Brain microvascular endothelial cell (primary cell): ENCODE measurements at regions not wholly inside any gene's neighbourhood (a gene's known extent, or its start where the extent isn't known, plus 50 kb on each side); places are given as distances from the start of the nearest gene placed in this dataset.
A peak's percentile ranks its signal among the peaks of the same experiment; 100 is the strongest.

Experiments
- DNase-seq: peaks from one replicate; pipeline ENCODE4 v3.0.0-alpha.2; 2020
- H3K27ac ChIP-seq: fragments of 250-450 bp; sonication (Bioruptor Pico); 2 replicates; pipeline ENCODE4 v1.5.1; 2020; ENCODE audit warnings: mild to moderate bottlenecking, moderate library complexity
- H3K27me3 ChIP-seq: fragments of 250-450 bp; sonication (Bioruptor Pico); replicated peaks from 2 replicates; pipeline ENCODE4 v1.5.1; 2020; ENCODE audit warnings: mild to moderate bottlenecking
- H3K36me3 ChIP-seq: fragments of 250-450 bp; sonication (Bioruptor Pico); replicated peaks from 2 replicates; pipeline ENCODE4 v1.5.1; 2020; ENCODE audit warnings: mild to moderate bottlenecking
- H3K4me3 ChIP-seq: 2 replicates; pipeline ENCODE4 v1.5.1; 2011; ENCODE audit warnings: low read depth, mild to moderate bottlenecking, control low read depth, low read length, moderate library complexity
- in situ Hi-C: cut with HindIII; loops from 2 replicates; pipeline ENCODE4 v1.10.0; 2017; ENCODE audit warnings: low sequenced_read_pairs, low pct_ligation_motif_present
- TF ChIP-seq, protein P1 (sequence below): IDR thresholded peaks from 2 replicates; pipeline ENCODE4 v1.5.1; 2011; ENCODE audit warnings: low read depth, mild to moderate bottlenecking, moderate library complexity, low read length, control low read depth, inconsistent platforms; ENCODE audit errors: missing control alignments

DNA sequence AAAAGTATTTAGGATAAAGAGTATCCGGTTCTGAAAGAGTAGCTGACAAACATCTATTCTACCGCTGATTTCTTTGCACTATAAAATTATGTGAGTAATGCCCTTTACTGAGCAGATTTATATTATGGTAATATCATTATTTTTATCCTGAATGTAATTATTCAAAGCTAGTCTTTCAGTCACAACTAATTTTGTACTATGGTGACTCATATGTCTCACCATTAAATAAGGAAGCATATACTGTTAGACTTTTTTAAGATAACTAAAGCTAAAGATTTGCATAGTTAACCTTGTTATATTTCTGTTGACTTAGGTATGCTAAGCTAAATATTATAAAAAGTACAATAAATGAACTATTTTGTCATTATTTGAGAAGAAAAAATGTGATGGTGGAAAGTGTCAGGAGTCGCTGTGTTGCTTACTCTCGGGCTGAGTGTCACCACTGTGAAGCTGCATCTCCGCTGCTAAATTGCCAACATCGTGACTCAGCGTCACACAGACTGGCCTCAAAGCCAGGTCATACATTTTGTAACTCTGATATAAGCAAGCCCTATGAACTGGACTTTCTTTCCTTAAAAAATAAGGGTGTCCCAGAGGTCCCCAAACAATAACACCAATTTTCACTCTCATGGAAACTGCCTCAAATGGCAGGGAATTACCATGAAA is 69.1 kb upstream of the SSTR1 start:
- Histone ChIP-seq H3K27me3 (no peaks in the 10 kb centered on the region), H3K27ac (no peak overlapping the region), H3K4me3 (no peak overlapping the region), H3K36me3 (no peaks in the 10 kb centered on the region)
- in situ Hi-C loops, result no loop called here
- TF ChIP-seq, protein P1, sequence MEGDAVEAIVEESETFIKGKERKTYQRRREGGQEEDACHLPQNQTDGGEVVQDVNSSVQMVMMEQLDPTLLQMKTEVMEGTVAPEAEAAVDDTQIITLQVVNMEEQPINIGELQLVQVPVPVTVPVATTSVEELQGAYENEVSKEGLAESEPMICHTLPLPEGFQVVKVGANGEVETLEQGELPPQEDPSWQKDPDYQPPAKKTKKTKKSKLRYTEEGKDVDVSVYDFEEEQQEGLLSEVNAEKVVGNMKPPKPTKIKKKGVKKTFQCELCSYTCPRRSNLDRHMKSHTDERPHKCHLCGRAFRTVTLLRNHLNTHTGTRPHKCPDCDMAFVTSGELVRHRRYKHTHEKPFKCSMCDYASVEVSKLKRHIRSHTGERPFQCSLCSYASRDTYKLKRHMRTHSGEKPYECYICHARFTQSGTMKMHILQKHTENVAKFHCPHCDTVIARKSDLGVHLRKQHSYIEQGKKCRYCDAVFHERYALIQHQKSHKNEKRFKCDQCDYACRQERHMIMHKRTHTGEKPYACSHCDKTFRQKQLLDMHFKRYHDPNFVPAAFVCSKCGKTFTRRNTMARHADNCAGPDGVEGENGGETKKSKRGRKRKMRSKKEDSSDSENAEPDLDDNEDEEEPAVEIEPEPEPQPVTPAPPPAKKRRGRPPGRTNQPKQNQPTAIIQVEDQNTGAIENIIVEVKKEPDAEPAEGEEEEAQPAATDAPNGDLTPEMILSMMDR, result no peak
- DNase-seq, result no peak

DNA sequence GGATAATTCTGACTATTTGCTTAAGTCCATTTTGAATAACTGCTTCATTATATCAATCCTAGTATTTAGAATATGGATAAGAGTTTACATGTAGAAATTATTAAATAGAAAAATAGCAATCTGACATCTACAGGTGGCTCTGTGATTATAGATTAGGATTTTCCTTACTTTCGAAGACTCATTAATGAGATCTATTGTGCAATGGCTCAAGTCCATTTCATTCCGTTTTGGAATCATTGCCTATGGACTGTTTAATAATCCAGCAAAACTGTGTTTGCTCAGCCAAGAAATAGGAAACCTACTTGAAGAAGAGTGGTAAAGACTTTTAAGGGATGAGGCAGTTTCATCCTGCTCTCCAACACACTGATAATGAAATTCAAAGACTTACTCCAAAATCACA is 67.8 kb upstream of the SSTR1 start:
- DNase-seq, result no peak
- TF ChIP-seq, protein P1, result no peak
- in situ Hi-C loops, result no loop called here
- no peaks in the 10 kb centered on the region for H3K36me3 ChIP-seq
- H3K4me3 ChIP-seq, result no peak overlapping the region
- H3K27ac ChIP-seq, result no peak overlapping the region
- H3K27me3 ChIP-seq, result no peaks in the 10 kb centered on the region

DNA sequence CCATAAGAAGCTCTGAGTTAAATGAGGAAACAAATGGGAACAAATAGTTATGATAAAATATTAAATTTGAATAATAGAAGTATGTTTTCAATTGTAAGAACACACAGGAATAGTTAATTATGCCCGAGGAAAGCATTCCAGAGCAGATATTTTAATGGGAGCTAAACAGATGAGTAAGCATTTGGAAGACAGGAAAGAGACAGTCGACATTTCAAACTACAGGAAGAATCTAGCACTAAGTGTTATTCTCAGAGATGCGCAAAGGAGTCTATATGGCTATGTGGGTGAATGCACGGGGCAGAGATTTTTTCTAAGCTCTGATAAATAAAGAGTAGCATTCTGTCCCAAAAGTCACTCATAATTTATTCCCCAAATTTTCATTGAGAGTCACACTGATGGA is 64.5 kb upstream of the SSTR1 start:
- Histone ChIP-seq H3K27me3 (no peaks in the 10 kb centered on the region), H3K27ac (peak overlapping the region; percentile 47), H3K4me3 (no peak overlapping the region), H3K36me3 (no peaks in the 10 kb centered on the region)
- in situ Hi-C loops, result no loop called here
- DNase-seq, result no peak
- TF ChIP-seq, protein P1, result no peak

DNA sequence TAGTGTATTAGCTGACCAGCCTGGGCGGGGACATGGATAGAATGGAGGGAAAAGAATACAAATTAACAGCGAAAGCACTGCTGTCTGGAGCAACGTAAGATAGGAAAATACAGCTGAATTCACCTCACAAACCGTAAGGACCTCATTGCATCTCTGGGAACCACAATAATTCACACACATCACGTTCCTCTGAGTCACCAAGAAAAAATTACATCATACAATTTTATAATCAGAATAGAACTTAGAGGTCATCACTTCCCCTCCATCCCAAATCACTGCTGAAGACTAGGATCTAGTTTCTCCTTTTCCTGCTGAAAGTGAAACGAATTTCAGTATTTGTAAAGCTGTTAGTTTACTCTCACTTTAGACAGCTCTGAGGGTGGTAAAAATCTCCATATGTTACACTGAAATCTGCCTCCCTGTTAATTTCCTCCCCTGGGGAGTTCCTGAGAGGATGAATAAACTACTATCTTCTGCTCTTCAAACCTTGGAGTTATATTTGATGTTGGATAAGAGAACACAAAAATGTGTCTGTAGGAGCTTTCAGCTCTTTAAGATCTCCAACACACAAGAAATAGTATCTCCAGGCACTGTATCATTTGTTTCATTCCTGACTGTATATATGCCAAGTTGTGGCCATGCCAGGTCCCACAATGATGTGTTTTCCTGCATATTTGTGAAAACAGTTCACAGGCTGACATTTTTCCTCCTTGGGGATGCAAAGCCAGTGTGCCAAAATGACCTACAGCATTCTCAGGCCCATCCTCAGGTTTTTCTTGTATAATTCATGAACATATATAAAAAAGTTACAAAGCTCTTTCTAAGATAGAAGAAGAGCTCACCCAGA is 63.8 kb upstream of the SSTR1 start:
- peak overlapping the region; percentile 47 for H3K27ac ChIP-seq
- in situ Hi-C loops, result no loop called here

DNA sequence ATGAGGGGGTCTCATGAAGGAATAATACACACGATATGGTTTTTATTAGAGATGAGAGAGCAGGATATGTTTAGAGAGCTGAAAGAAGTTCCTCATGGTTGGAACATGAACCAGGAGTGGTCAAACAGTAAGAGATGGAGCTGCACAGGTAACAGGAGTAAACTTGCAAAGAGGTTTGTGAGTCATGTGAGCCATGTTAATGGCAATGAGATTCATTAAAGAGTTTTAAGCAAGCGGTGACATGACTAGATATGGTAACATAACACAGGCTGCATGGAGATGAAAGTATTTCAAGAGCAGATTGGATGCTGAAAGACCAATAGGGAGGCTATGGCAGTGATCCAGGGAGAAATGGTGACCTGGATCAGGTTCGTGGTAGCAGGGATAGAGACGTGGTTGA is 62.6 kb upstream of the SSTR1 start:
- in situ Hi-C loops, result no loop called here
- H3K4me3 ChIP-seq, result no peak overlapping the region
- no peaks in the 10 kb centered on the region for H3K27me3 ChIP-seq
- TF ChIP-seq, protein P1, result no peak
- no peak for DNase-seq
- no peak overlapping the region for H3K27ac ChIP-seq
- H3K36me3 ChIP-seq, result no peaks in the 10 kb centered on the region

More for the DNA sequence above, 63.8 kb upstream of the SSTR1 start:
- Histone ChIP-seq H3K4me3 (no peak overlapping the region), H3K27me3 (no peaks in the 10 kb centered on the region), H3K36me3 (no peaks in the 10 kb centered on the region)
- TF ChIP-seq, protein P1, result no peak
- peak; percentile 11 for DNase-seq
